ENCODE measurements at regions not wholly inside any gene's neighbourhood (a gene's known extent, or its start where the extent isn't known, plus 50 kb on each side); places are given as distances from the start of the nearest gene placed in this dataset.

- Histone ChIP-seq H3K23me2 (ENCODE audit: insufficient read length, low read depth, low read length, poor library complexity, severe bottlenecking) (no peaks in the 10 kb centered on the region), H2AFZ (ENCODE audit: low read length) (no peak overlapping the region), H3K4me1 (ENCODE audit: insufficient read depth, low read length) (no peaks in the 10 kb centered on the region), H4K5ac (ENCODE audit: insufficient read length, low read depth, low read length) (no peak overlapping the region), H2AK5ac (ENCODE audit: insufficient read length, low read length) (no peak overlapping the region), H3K79me1 (ENCODE audit: insufficient read depth, low read depth, low read length, poor library complexity, severe bottlenecking) (no peaks in the 10 kb centered on the region), H3K9ac (ENCODE audit: extremely low read depth, insufficient read length, low read length) (no peak overlapping the region), H2BK12ac (ENCODE audit: insufficient read length, low read depth, low read length) (no peak overlapping the region), H3K9me3 (ENCODE audit: control insufficient read depth, low read depth, low read length) (no peaks in the 10 kb centered on the region), H3K18ac (ENCODE audit: insufficient read length, low read depth, low read length) (no peak overlapping the region), H3K14ac (ENCODE audit: insufficient read depth, low read length) (no peak overlapping the region), H4K91ac (ENCODE audit: insufficient read length, low read depth, low read length) (no peak overlapping the region), H2BK120ac (ENCODE audit: low read depth, low read length, poor library complexity, severe bottlenecking) (no peak overlapping the region), H2BK5ac (ENCODE audit: insufficient read length, low read length) (no peak overlapping the region), H4K20me1 (ENCODE audit: control insufficient read depth, insufficient read depth, insufficient read length) (no peaks in the 10 kb centered on the region), H2BK15ac (ENCODE audit: low read depth, low read length) (no peak overlapping the region), H3K4ac (ENCODE audit: low read depth, low read length) (no peak overlapping the region), H3K23ac (ENCODE audit: insufficient read length, low read depth, low read length) (no peak overlapping the region), H3K56ac (ENCODE audit: insufficient read length, low read depth, low read length) (no peak overlapping the region), H4K8ac (replicated peaks; ENCODE audit: insufficient read length, low read depth, low read length) (no peak overlapping the region), H3T11ph (ENCODE audit: low read length) (no peak overlapping the region), H2BK20ac (ENCODE audit: low read depth, low read length, poor library complexity, severe bottlenecking) (no peak overlapping the region), H3K79me2 (ENCODE audit: insufficient read depth, low read length) (no peaks in the 10 kb centered on the region), H3K4me2 (ENCODE audit: insufficient read depth, insufficient read length, low read length) (no peak overlapping the region), H3K27ac (ENCODE audit: insufficient read length, low read depth, low read length) (no peak overlapping the region), H3K27me3 (ENCODE audit: insufficient read depth, low read length) (no peaks in the 10 kb centered on the region)
- H3K36me3 Mint-ChIP-seq (ENCODE audit: insufficient read depth in 1 of 3, low read depth in 3 of 3): no peaks in the 10 kb centered on the region
- no CpG with 5 or more reads among the region's 5 CpGs for WGBS (ENCODE audit: extremely low coverage, insufficient read length, low lambda C conversion rate)
- H3K27me3 Mint-ChIP-seq (ENCODE audit: low read depth): peaks cover 2% of the 10 kb centered on the region; the same call in 1 of the 2 replicates
- no peak for TF ChIP-seq CTCF (conservative IDR thresholded peaks at IDR 0.05)
- DNase-seq: no peak
- H3K4me3 Mint-ChIP-seq: no peak overlapping the region
- no peak overlapping the region for H3K27ac Mint-ChIP-seq
- H3K4me1 Mint-ChIP-seq: 0 out of 4 replicates have a peak, but pooled peaks cover 0 to 2% of the 10 kb centered on the region in 2 experiments
- no peaks in the 10 kb centered on the region for H3K9me3 Mint-ChIP-seq
These were observed 365.9 kb downstream of the INHBA start for GRCh38 chr7:41336981-41337380.

Measured in H9 (cell line).